H9 (cell line): ENCODE measurements at regions not wholly inside any gene's neighbourhood (a gene's known extent, or its start where the extent isn't known, plus 50 kb on each side); places are given as distances from the start of the nearest gene placed in this dataset.

Experiments
- DNase-seq: peaks from one replicate; pipeline ENCODE4 v3.0.0-alpha.2; 2017
- H2AFZ ChIP-seq: one replicate; pipeline ENCODE4 v1.6.1; 2013; ENCODE audit warnings: mild to moderate bottlenecking, low read length, control low read depth, moderate library complexity
- H2AK5ac ChIP-seq: 2 replicates; pipeline ENCODE4 v1.6.1; 2013; ENCODE audit warnings: low read length, control low read depth, mixed read lengths; ENCODE audit not compliant: insufficient read length
- H2BK120ac ChIP-seq: one replicate; pipeline ENCODE4 v1.6.1; 2013; ENCODE audit warnings: low read depth, mild to moderate bottlenecking, low read length, control low read depth, inconsistent platforms; ENCODE audit not compliant: poor library complexity, severe bottlenecking
- H2BK12ac ChIP-seq: 2 replicates; pipeline ENCODE4 v1.6.1; 2013; ENCODE audit warnings: low read length, control low read depth, mixed read lengths, low read depth; ENCODE audit not compliant: insufficient read length
- H2BK15ac ChIP-seq: 2 replicates; pipeline ENCODE4 v1.6.1; 2013; ENCODE audit warnings: low read depth, low read length, control low read depth
- H2BK20ac ChIP-seq: one replicate; pipeline ENCODE4 v1.6.1; 2013; ENCODE audit warnings: low read depth, mild to moderate bottlenecking, low read length, control low read depth, inconsistent platforms; ENCODE audit not compliant: poor library complexity, severe bottlenecking
- H2BK5ac ChIP-seq: 2 replicates; pipeline ENCODE4 v1.6.1; 2013; ENCODE audit warnings: low read length, control low read depth, mixed read lengths; ENCODE audit not compliant: insufficient read length
- H3K14ac ChIP-seq: 2 replicates; pipeline ENCODE4 v1.6.1; 2013; ENCODE audit warnings: low read length, control low read depth; ENCODE audit not compliant: insufficient read depth
- H3K18ac ChIP-seq: 2 replicates; pipeline ENCODE4 v1.6.1; 2013; ENCODE audit warnings: low read depth, mild to moderate bottlenecking, mixed read lengths, low read length, control low read depth; ENCODE audit not compliant: insufficient read length
- H3K23ac ChIP-seq: 2 replicates; pipeline ENCODE4 v1.6.1; 2013; ENCODE audit warnings: low read length, control low read depth, mixed read lengths, low read depth; ENCODE audit not compliant: insufficient read length
- H3K23me2 ChIP-seq: 2 replicates; pipeline ENCODE4 v1.6.1; 2013; ENCODE audit warnings: low read depth, mild to moderate bottlenecking, mixed read lengths, low read length, control low read depth; ENCODE audit not compliant: insufficient read length, poor library complexity, severe bottlenecking
- H3K27ac ChIP-seq: 2 replicates; pipeline ENCODE4 v1.5.1; 2013; ENCODE audit warnings: low read length, control low read depth, mixed read lengths, low read depth; ENCODE audit not compliant: insufficient read length
- H3K27me3 ChIP-seq: 2 replicates; pipeline ENCODE4 v1.6.1; 2013; ENCODE audit warnings: low read length, control low read depth, inconsistent platforms; ENCODE audit not compliant: insufficient read depth
- H3K4ac ChIP-seq: 2 replicates; pipeline ENCODE4 v1.6.1; 2013; ENCODE audit warnings: low read depth, mild to moderate bottlenecking, control low read depth, inconsistent platforms, low read length, moderate library complexity
- H3K4me1 ChIP-seq: 2 replicates; pipeline ENCODE4 v1.6.1; 2013; ENCODE audit warnings: low read length, control low read depth, inconsistent platforms; ENCODE audit not compliant: insufficient read depth
- H3K4me2 ChIP-seq: 2 replicates; pipeline ENCODE4 v1.6.1; 2013; ENCODE audit warnings: low read length, control low read depth, mixed read lengths; ENCODE audit not compliant: insufficient read length, insufficient read depth
- H3K56ac ChIP-seq: 2 replicates; pipeline ENCODE4 v1.6.1; 2013; ENCODE audit warnings: low read depth, mild to moderate bottlenecking, mixed read lengths, low read length, control low read depth; ENCODE audit not compliant: insufficient read length
- H3K79me1 ChIP-seq: 2 replicates; pipeline ENCODE4 v1.6.1; 2013; ENCODE audit warnings: low read depth, mild to moderate bottlenecking, moderate library complexity, low read length, control low read depth, inconsistent platforms; ENCODE audit not compliant: insufficient read depth, poor library complexity, severe bottlenecking
- H3K79me2 ChIP-seq: 2 replicates; pipeline ENCODE4 v1.6.1; 2013; ENCODE audit warnings: low read length, control low read depth, inconsistent platforms; ENCODE audit not compliant: insufficient read depth
- H3K9ac ChIP-seq: 2 replicates; pipeline ENCODE4 v1.6.1; 2013; ENCODE audit warnings: low read length, control low read depth, mixed read lengths; ENCODE audit not compliant: insufficient read length; ENCODE audit errors: extremely low read depth
- H3K9me3 ChIP-seq: one replicate; pipeline ENCODE4 v1.6.1; 2013; ENCODE audit warnings: low read depth, low read length, inconsistent platforms; ENCODE audit not compliant: control insufficient read depth
- H3T11ph ChIP-seq: one replicate; pipeline ENCODE4 v1.6.1; 2013; ENCODE audit warnings: mild to moderate bottlenecking, low read length, control low read depth, inconsistent platforms
- H4K20me1 ChIP-seq: one replicate; pipeline ENCODE4 v1.6.1; 2013; ENCODE audit not compliant: control insufficient read depth, insufficient read length, insufficient read depth
- H4K5ac ChIP-seq: 2 replicates; pipeline ENCODE4 v1.6.1; 2013; ENCODE audit warnings: low read depth, mild to moderate bottlenecking, mixed read lengths, low read length, control low read depth; ENCODE audit not compliant: insufficient read length
- H4K8ac ChIP-seq: replicated peaks from 2 replicates; pipeline ENCODE4 v1.6.1; 2013; ENCODE audit warnings: low read length, control low read depth, mixed read lengths, low read depth; ENCODE audit not compliant: insufficient read length
- H4K91ac ChIP-seq: 2 replicates; pipeline ENCODE4 v1.6.1; 2013; ENCODE audit warnings: low read depth, mild to moderate bottlenecking, moderate library complexity, mixed read lengths, low read length, control low read depth; ENCODE audit not compliant: insufficient read length
- H3K27ac Mint-ChIP-seq, 3 experiments: 2 replicates in 2 of 3; 3 replicates in 1 of 3; pipeline ENCODE4 v1.8.0; 2020 to 2021; ENCODE audit warnings: mixed read lengths in 3 of 3, mild to moderate bottlenecking in 1 of 3, moderate library complexity in 1 of 3
- H3K27me3 Mint-ChIP-seq: 2 replicates; pipeline ENCODE4 v1.8.0; 2021; ENCODE audit warnings: low read depth, mild to moderate bottlenecking, moderate library complexity, mixed read lengths
- H3K36me3 Mint-ChIP-seq, 3 experiments: 2 replicates in 2 of 3; 3 replicates in 1 of 3; pipeline ENCODE4 v1.8.0; 2020 to 2021; ENCODE audit warnings: low read depth in 3 of 3, mixed read lengths in 3 of 3; ENCODE audit not compliant: insufficient read depth in 1 of 3
- H3K4me1 Mint-ChIP-seq, 2 experiments: 2 replicates each; pipeline ENCODE4 v1.8.0; 2020; ENCODE audit warnings: mixed read lengths in 2 of 2
- H3K4me3 Mint-ChIP-seq, 2 experiments: 2 replicates in 1 of 2; 3 replicates in 1 of 2; pipeline ENCODE4 v1.8.0; 2020 to 2021; ENCODE audit warnings: mild to moderate bottlenecking in 2 of 2, mixed read lengths in 2 of 2, moderate library complexity in 1 of 2
- H3K9me3 Mint-ChIP-seq, 2 experiments: 2 replicates in 1 of 2; 3 replicates in 1 of 2; pipeline ENCODE4 v1.8.0; 2020; ENCODE audit warnings: mild to moderate bottlenecking in 2 of 2, mixed read lengths in 2 of 2, moderate library complexity in 1 of 2
- CTCF ChIP-seq: fragments of 200-600 bp; sonication (generic); conservative IDR thresholded peaks from 3 replicates; pipeline ENCODE4 v1.8.0; 2021; ENCODE audit warnings: antibody characterized with exemption, mild to moderate bottlenecking
- WGBS: extraction: QIAGEN DNeasy Blood & Tissue Kit; methylation state at CpG from one replicate; pipeline ENCODE4 v1.1.7; 2013; ENCODE audit warnings: missing lambda C conversion rate, low lambda C conversion rate, mixed read lengths; ENCODE audit not compliant: insufficient read length; ENCODE audit errors: extremely low coverage; 5-methylcytosine and 5-hydroxymethylcytosine counted together

- no peak overlapping the region for H2BK5ac ChIP-seq
- no peak overlapping the region for H3K14ac ChIP-seq
- H4K91ac ChIP-seq, result no peak overlapping the region
- no CpG with 5 or more reads among the region's 3 CpGs for WGBS
- no peak overlapping the region for H2BK15ac ChIP-seq
- Mint-ChIP-seq H3K36me3 (peaks cover 0 to 4% (median 0%) of the 10 kb centered on the region in 3 experiments; a peak in 2 of 7 replicates), H3K27ac (no peak overlapping the region), H3K4me1 (no peaks in the 10 kb centered on the region), H3K4me3 (no peak overlapping the region), H3K9me3 (no peaks in the 10 kb centered on the region; a peak in 1 of 5 replicates), H3K27me3 (no peaks in the 10 kb centered on the region)
- H3K9me3 ChIP-seq, result no peaks in the 10 kb centered on the region
- no peak overlapping the region for H3K23ac ChIP-seq
- no peak overlapping the region for H3T11ph ChIP-seq
- no peak for TF ChIP-seq CTCF
- H2BK120ac ChIP-seq, result no peak overlapping the region
- H2BK12ac ChIP-seq, result no peak overlapping the region
- H3K4me1 ChIP-seq, result no peaks in the 10 kb centered on the region; the same call in 1 of the 2 replicates
- no peak overlapping the region for H2BK20ac ChIP-seq
- DNase-seq, result no peak
- H4K5ac ChIP-seq, result no peak overlapping the region
- H3K9ac ChIP-seq, result no peak overlapping the region
- no peaks in the 10 kb centered on the region for H3K79me1 ChIP-seq
- no peak overlapping the region for H4K8ac ChIP-seq
- H3K56ac ChIP-seq, result no peak overlapping the region
- no peaks in the 10 kb centered on the region for H4K20me1 ChIP-seq
- H3K79me2 ChIP-seq, result no peaks in the 10 kb centered on the region
- no peaks in the 10 kb centered on the region for H3K27me3 ChIP-seq
- H3K4ac ChIP-seq, result no peak overlapping the region
- no peak overlapping the region for H3K27ac ChIP-seq
- no peaks in the 10 kb centered on the region for H3K23me2 ChIP-seq
- H3K18ac ChIP-seq, result no peak overlapping the region
- H3K4me2 ChIP-seq, result no peak overlapping the region
- no peak overlapping the region for H2AK5ac ChIP-seq
- no peak overlapping the region for H2AFZ ChIP-seq
Observed at GRCh38 chr2:185978634-185979407, 240.2 kb downstream of the FSIP2 start.
